Stomach (tissue), 8 donors: ENCODE measurements at regions not wholly inside any gene's neighbourhood (a gene's known extent, or its start where the extent isn't known, plus 50 kb on each side); places are given as distances from the start of the nearest gene placed in this dataset.

Experiments used
- DNase-seq, 2 donors: peaks; one replicate each; pipeline versions ENCODE4 v3.0.0 to v3.0.0-alpha.2; 2013 to 2019
- H3K27ac ChIP-seq, 5 donors: fragments of 200-600 bp in 4 of 5; sonication (generic) in 4 of 5; one replicate each; pipeline ENCODE4 v1.5.1; 2013 to 2019; ENCODE audit warnings: mild to moderate bottlenecking in 1 of 5, moderate library complexity in 1 of 5
- H3K27me3 ChIP-seq, 3 donors: fragments of 200-600 bp; sonication (generic); one replicate each; pipeline ENCODE4 v1.5.1; 2017 to 2019; ENCODE audit warnings: mixed run types in 1 of 3
- H3K36me3 ChIP-seq, 4 donors: fragments of 200-600 bp; sonication (generic); 1 replicate in 3 of 4; 2 replicates in 1 of 4; pipeline ENCODE4 v1.5.1; 2016 to 2019
- H3K4me1 ChIP-seq, 4 donors: fragments of 200-600 bp; sonication (generic); one replicate each; pipeline ENCODE4 v1.5.1; 2016 to 2019
- H3K4me3 ChIP-seq, 4 donors: fragments of 200-600 bp; sonication (generic) in 3 of 4; one replicate each; pipeline ENCODE4 v1.5.1; 2016 to 2019; ENCODE audit warnings: mild to moderate bottlenecking in 1 of 4
- H3K9me3 ChIP-seq, 4 donors: fragments of 200-600 bp; sonication (generic); one replicate each; pipeline ENCODE4 v1.5.1; 2016 to 2019
- CTCF ChIP-seq, 7 experiments: fragments of 450-650 bp in 4 of 7; fragments of 200-600 bp in 3 of 7; sonication (generic) in 3 of 7; IDR thresholded peaks; one replicate each; pipeline ENCODE4 v1.5.1; 2016 to 2019; ENCODE audit warnings: antibody characterized with exemption in 7 of 7, control low read depth in 2 of 7, mild to moderate bottlenecking in 1 of 7
- EP300 ChIP-seq: sonication (generic); formaldehyde crosslinking; IDR thresholded peaks from one replicate; pipeline ENCODE4 v1.6.1; 2017; ENCODE audit warnings: antibody characterized with exemption
- POLR2A ChIP-seq, 4 donors: fragments of 450-650 bp; IDR thresholded peaks; one replicate each; pipeline ENCODE4 v1.6.1; 2016; ENCODE audit warnings: antibody characterized with exemption in 4 of 4, control low read depth in 2 of 4, mild to moderate bottlenecking in 1 of 4, moderate library complexity in 1 of 4
- POLR2AphosphoS5 ChIP-seq, 3 donors: sonication (generic); formaldehyde crosslinking; IDR thresholded peaks; one replicate each; pipeline ENCODE4 v1.6.1; 2016; ENCODE audit warnings: antibody characterized with exemption in 3 of 3
- WGBS, 5 donors: extraction: QIAGEN DNeasy Blood & Tissue Kit in 3 of 5; methylation state at CpG; one replicate each; pipeline versions ENCODE4 v1.1.5 to v1.1.7; 2013 to 2018; 5-methylcytosine and 5-hydroxymethylcytosine counted together
- intact Hi-C: fragments of 100-400 bp; cut with DNase I; formaldehyde crosslinking; loops from one replicate; pipeline ENCODE4 v1.15.1; 2023; ENCODE audit warnings: low total_unique reads
- donor health status: healthy with polysubstance abuse.
- donor health status: Bipolar disorder and iron deficiency.
- donor health status: healthy.

- Histone ChIP-seq H3K4me1 (no peaks in the 10 kb centered on the region), H3K36me3 (no peaks in the 10 kb centered on the region), H3K9me3 (no peaks in the 10 kb centered on the region), H3K27ac (no peak overlapping the region), H3K4me3 (no peak overlapping the region), H3K27me3 (peaks cover 0 to 17% (median 0%) of the 10 kb centered on the region in 3 donors)
- DNase-seq, result no peak
- 86 to 91% (median 90%) methylated on average over 7 of the region's 7 CpGs for WGBS, 5 donors
- no peak for TF ChIP-seq CTCF (IDR thresholded peaks at IDR 0.05)
- intact Hi-C loops, result no loop called here
Observed at GRCh38 chr10:8487346-8487745, 432.9 kb downstream of the GATA3 start.

GRCh38 chr10:8489232-8489631, 434.7 kb downstream of the GATA3 start:
- Histone ChIP-seq H3K9me3 (no peaks in the 10 kb centered on the region), H3K27ac (no peak overlapping the region), H3K36me3 (no peaks in the 10 kb centered on the region), H3K27me3 (peaks cover 0 to 3% (median 0%) of the 10 kb centered on the region in 3 donors), H3K4me3 (no peak overlapping the region), H3K4me1 (no peaks in the 10 kb centered on the region)
- TF ChIP-seq EP300 (no peak), POLR2A (IDR thresholded peaks at IDR 0.05) (no peak), CTCF (IDR thresholded peaks at IDR 0.05) (no peak), POLR2AphosphoS5 (IDR thresholded peaks at IDR 0.05) (no peak)
- DNase-seq, result no peak
- intact Hi-C loops, result no loop called here
- 87 to 94% (median 91%) methylated on average over 3 of the region's 3 CpGs for WGBS, 5 donors

- Histone ChIP-seq H3K4me3 (no peak overlapping the region), H3K36me3 (no peaks in the 10 kb centered on the region), H3K27ac (no peak overlapping the region), H3K4me1 (no peaks in the 10 kb centered on the region), H3K9me3 (no peaks in the 10 kb centered on the region), H3K27me3 (no peaks in the 10 kb centered on the region)
- no peak for DNase-seq
- intact Hi-C loops, result no loop called here
- WGBS, 5 donors, result 56 to 67% (median 62%) methylated on average over 6 of the region's 6 CpGs
- no peak for TF ChIP-seq POLR2AphosphoS5 (IDR thresholded peaks at IDR 0.05)
- no peak for TF ChIP-seq POLR2A (IDR thresholded peaks at IDR 0.05)
- no peak for TF ChIP-seq CTCF (IDR thresholded peaks at IDR 0.05)
- TF ChIP-seq EP300, result no peak
Observed at GRCh38 chr10:8489823-8490222, 435.3 kb downstream of the GATA3 start.

- intact Hi-C loops, result no loop called here
- H3K4me3 ChIP-seq, result no peak overlapping the region
- H3K27ac ChIP-seq, result no peak overlapping the region
- H3K36me3 ChIP-seq, result no peaks in the 10 kb centered on the region
- TF ChIP-seq POLR2A (IDR thresholded peaks at IDR 0.05) (no peak), POLR2AphosphoS5 (IDR thresholded peaks at IDR 0.05) (no peak), EP300 (no peak), CTCF (IDR thresholded peaks at IDR 0.05) (no peak)
- H3K4me1 ChIP-seq, result no peaks in the 10 kb centered on the region
- no peak for DNase-seq
- H3K9me3 ChIP-seq, result no peaks in the 10 kb centered on the region
- H3K27me3 ChIP-seq, result no peaks in the 10 kb centered on the region
- WGBS, 5 donors, result 91 to 100% (median 93%) methylated on average over 1 of the region's 1 CpG
Observed at GRCh38 chr10:8498290-8498689, 443.8 kb downstream of the GATA3 start.
